HCT116 (cell line): ENCODE measurements at regions not wholly inside any gene's neighbourhood (a gene's known extent, or its start where the extent isn't known, plus 50 kb on each side); places are given as distances from the start of the nearest gene placed in this dataset.

ENCODE experiments used
- ATAC-seq: fragments of 200-7000 bp; cut with Tn5 transposase; 2 replicates; pipeline ENCODE4 v1.9.1; 2020; ENCODE audit warnings: mild to moderate bottlenecking, moderate library complexity
- BruUV-seq: library from RNA; stranded (reverse); fragments of 400-500 nt; replicated peaks from 2 replicates; lab custom pipeline; 2021; lab: Mats Ljungman, UMichigan
- CTCF ChIA-PET: fragments of 300-600 bp; sonication (Branson Sonifier 250); formaldehyde crosslinking; loops from one replicate; lab custom pipeline; 2021; ENCODE audit warnings: antibody characterized with exemption; lab: Charles Lee
- POLR2A ChIA-PET: fragments of 300-600, 350-600 bp; sonication (Branson Sonifier 250); formaldehyde crosslinking; loops from one replicate; lab custom pipeline; 2021; ENCODE audit warnings: antibody characterized with exemption; lab: Charles Lee
- RAD21 ChIA-PET, 2 experiments: fragments of 300-600 bp; sonication (Branson Sonifier 250); formaldehyde crosslinking; loops; one replicate each; lab custom pipeline; 2023; ENCODE audit warnings: low total read pairs in 2 of 2; ENCODE audit not compliant: uncharacterized antibody in 2 of 2, unreplicated experiment in 2 of 2, low non-redundant PET in 1 of 2; lab: Charles Lee
- DNase-seq: peaks from one replicate; pipeline ENCODE4 v3.0.0-alpha.2; 2010; ENCODE audit warnings: low read depth, low spot score
- H2AFZ ChIP-seq: fragments of 200-600 bp; shearing (Covaris generic), sonication (generic); 2 replicates; pipeline ENCODE4 v1.6.1; 2017; ENCODE audit warnings: low read depth, mixed run types, mixed read lengths, antibody characterized with exemption, low read length; ENCODE audit not compliant: poor library complexity, severe bottlenecking
- H3K27ac ChIP-seq: 2 replicates; pipeline ENCODE4 v1.5.1; 2012; ENCODE audit warnings: low read depth, low read length
- H3K27me3 ChIP-seq: fragments of 200-600 bp; sonication (generic); 2 replicates; pipeline ENCODE4 v1.6.1; 2016; ENCODE audit warnings: mixed run types, low read length, mixed read lengths; ENCODE audit not compliant: insufficient read depth
- H3K36me3 ChIP-seq, 2 experiments: fragments of 200-500 bp in 1 of 2; fragments of 200-600 bp in 1 of 2; sonication (Bioruptor generic) in 1 of 2; sonication (generic) in 1 of 2; 2 replicates each; pipeline versions ENCODE4 v1.5.1 to v1.6.1; 2014 to 2016; ENCODE audit warnings: low read length in 2 of 2, inconsistent platforms in 1 of 2, mixed read lengths in 1 of 2, mixed run types in 1 of 2; ENCODE audit not compliant: insufficient read depth in 2 of 2, control insufficient read depth in 1 of 2
- H3K4me1 ChIP-seq, 2 experiments: fragments of 200-600 bp in 1 of 2; sonication (generic) in 1 of 2; 2 replicates each; pipeline versions ENCODE4 v1.5.1 to v1.6.1; 2012 to 2017; ENCODE audit warnings: low read length in 2 of 2, inconsistent platforms in 1 of 2, mild to moderate bottlenecking in 1 of 2, mixed read lengths in 1 of 2, mixed run types in 1 of 2, moderate library complexity in 1 of 2; ENCODE audit not compliant: insufficient read depth in 2 of 2, control insufficient read depth in 1 of 2
- H3K4me2 ChIP-seq: fragments of 200-600 bp; sonication (generic); 2 replicates; pipeline ENCODE4 v1.6.1; 2017; ENCODE audit warnings: mixed run types, low read length, mixed read lengths
- H3K4me3 ChIP-seq, 2 experiments: fragments of 200-600 bp in 1 of 2; sonication (generic) in 1 of 2; replicated peaks in 1 of 2; 2 replicates each; pipeline ENCODE4 v1.5.1; 2011 to 2016; ENCODE audit warnings: low read length in 2 of 2, control low read depth in 1 of 2, low read depth in 1 of 2, mild to moderate bottlenecking in 1 of 2, mixed read lengths in 1 of 2, mixed run types in 1 of 2
- H3K79me2 ChIP-seq: fragments of 200-600 bp; sonication (generic); 2 replicates; pipeline ENCODE4 v1.6.1; 2017; ENCODE audit warnings: mild to moderate bottlenecking, mixed run types, low read length, moderate library complexity, mixed read lengths; ENCODE audit not compliant: insufficient read depth
- H3K9ac ChIP-seq: fragments of 200-600 bp; sonication (generic); 2 replicates; pipeline ENCODE4 v1.6.1; 2016; ENCODE audit warnings: low read length, mixed read lengths
- H3K9me2 ChIP-seq: fragments of 200-600 bp; sonication (generic), shearing (Covaris generic); 2 replicates; pipeline ENCODE4 v1.6.1; 2017; ENCODE audit warnings: mixed run types, mild to moderate bottlenecking, moderate library complexity; ENCODE audit not compliant: insufficient read depth
- H3K9me3 ChIP-seq, 2 experiments: fragments of 200-500 bp in 1 of 2; fragments of 200-600 bp in 1 of 2; sonication (Bioruptor generic) in 1 of 2; sonication (generic) in 1 of 2; 2 replicates each; pipeline ENCODE4 v1.6.1; 2014 to 2017; ENCODE audit warnings: low read length in 2 of 2, mixed read lengths in 2 of 2, inconsistent platforms in 1 of 2, low read depth in 1 of 2, mild to moderate bottlenecking in 1 of 2, mixed run types in 1 of 2, moderate library complexity in 1 of 2; ENCODE audit not compliant: control insufficient read depth in 1 of 2, insufficient read depth in 1 of 2
- H4K20me1 ChIP-seq: fragments of 200-600 bp; sonication (generic), shearing (Covaris generic); 2 replicates; pipeline ENCODE4 v1.6.1; 2017; ENCODE audit warnings: mixed run types, mild to moderate bottlenecking, moderate library complexity; ENCODE audit not compliant: insufficient read depth
- CBX3 ChIP-seq: IDR thresholded peaks from 2 replicates; pipeline ENCODE4 v1.6.1; 2012; ENCODE audit warnings: low read depth
- CEBPB ChIP-seq: IDR thresholded peaks from 2 replicates; pipeline ENCODE4 v1.6.1; 2012; ENCODE audit warnings: low read depth
- EGR1 ChIP-seq: IDR thresholded peaks from 2 replicates; pipeline ENCODE4 v1.6.1; 2012; ENCODE audit warnings: low read depth
- EZH2 ChIP-seq: fragments of 200-600 bp; sonication (generic); IDR thresholded peaks from 2 replicates; pipeline ENCODE4 v1.6.1; 2017; ENCODE audit warnings: antibody characterized with exemption, mixed run types
- FOSL1 ChIP-seq: IDR thresholded peaks from 2 replicates; pipeline ENCODE4 v1.6.1; 2012; ENCODE audit warnings: low read depth
- JUND ChIP-seq: IDR thresholded peaks from 2 replicates; pipeline ENCODE4 v1.6.1; 2012
- POLR2A ChIP-seq: IDR thresholded peaks from 2 replicates; pipeline ENCODE4 v1.7.0; 2011; ENCODE audit warnings: borderline replicate concordance; ENCODE audit not compliant: insufficient read depth, insufficient read length; ENCODE audit errors: extremely low read depth
- POLR2AphosphoS5 ChIP-seq: IDR thresholded peaks from 2 replicates; pipeline ENCODE4 v1.6.1; 2011; ENCODE audit warnings: mild to moderate bottlenecking, low read depth, low read length, moderate library complexity
- RAD21 ChIP-seq: IDR thresholded peaks from 2 replicates; pipeline ENCODE4 v1.6.1; 2012; ENCODE audit warnings: low read depth, mild to moderate bottlenecking
- SIN3A ChIP-seq: IDR thresholded peaks from 2 replicates; pipeline ENCODE4 v1.6.1; 2012; ENCODE audit warnings: low read depth
- SP1 ChIP-seq: IDR thresholded peaks from 2 replicates; pipeline ENCODE4 v1.6.1; 2012; ENCODE audit warnings: low read depth
- SRF ChIP-seq: IDR thresholded peaks from 2 replicates; pipeline ENCODE4 v1.6.1; 2012; ENCODE audit warnings: low read depth
- YY1 ChIP-seq: IDR thresholded peaks from 2 replicates; pipeline ENCODE4 v1.6.1; 2011; ENCODE audit warnings: low read length, low read depth, moderate library complexity, mild to moderate bottlenecking; ENCODE audit not compliant: insufficient replicate concordance; ENCODE audit errors: extremely low read depth
- ZFX ChIP-seq: fragments of 450-650 bp; IDR thresholded peaks from 2 replicates; pipeline ENCODE4 v1.6.1; 2017
- intact Hi-C: fragments of 100-400 bp; cut with micrococcal nuclease; formaldehyde crosslinking; loops from 2 replicates; pipeline ENCODE4 v1.10.0; 2022
- TF ChIP-seq, protein P1 (sequence below): IDR thresholded peaks from 2 replicates; pipeline ENCODE4 v1.6.1; 2012
- TF ChIP-seq, protein P2 (sequence below): IDR thresholded peaks from 2 replicates; pipeline ENCODE4 v1.6.1; 2011; ENCODE audit warnings: mild to moderate bottlenecking, low read length, moderate library complexity; ENCODE audit not compliant: insufficient replicate concordance; ENCODE audit errors: extremely low read depth

DNA sequence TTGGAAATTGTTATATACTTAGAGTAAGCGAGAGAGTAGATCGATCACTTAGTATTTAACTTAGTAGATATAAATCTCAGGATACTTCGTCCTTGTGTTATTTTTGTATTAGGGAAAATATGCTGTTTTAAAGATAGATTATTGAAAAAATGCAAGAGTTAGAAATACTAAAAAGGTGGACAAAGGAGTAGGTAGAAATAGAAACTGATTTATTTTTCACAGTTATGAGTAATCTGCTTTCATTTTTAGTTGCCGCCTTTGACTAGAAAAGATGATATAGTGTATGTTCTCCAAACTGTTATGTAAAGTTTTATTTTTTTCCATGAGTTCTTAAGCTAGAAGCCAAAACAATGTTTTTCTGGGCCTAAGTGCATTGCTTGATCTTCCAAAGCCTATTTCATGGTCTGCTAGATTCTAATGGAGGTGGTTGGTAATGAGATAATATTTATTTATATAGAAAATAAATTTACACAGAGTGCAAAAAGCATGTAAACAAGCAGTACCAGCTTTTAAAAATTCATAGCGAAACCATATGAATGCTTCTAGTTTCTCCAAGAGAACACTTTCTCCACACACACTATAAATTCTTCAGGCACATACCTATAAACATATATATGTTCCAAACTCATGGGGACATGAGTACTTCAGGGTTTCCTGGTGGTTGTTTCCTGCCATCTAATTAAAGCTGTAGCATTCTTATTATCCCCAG is 61.1 kb downstream of the DIPK2A start (continued):
- TF ChIP-seq RAD21, result no peak
- TF ChIP-seq CBX3, result no peak
- TF ChIP-seq POLR2AphosphoS5, result no peak
- no peak for TF ChIP-seq EZH2
- TF ChIP-seq FOSL1, result no peak
- TF ChIP-seq CEBPB, result no peak
- TF ChIP-seq, protein P1, sequence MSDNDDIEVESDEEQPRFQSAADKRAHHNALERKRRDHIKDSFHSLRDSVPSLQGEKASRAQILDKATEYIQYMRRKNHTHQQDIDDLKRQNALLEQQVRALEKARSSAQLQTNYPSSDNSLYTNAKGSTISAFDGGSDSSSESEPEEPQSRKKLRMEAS, result no peak
- TF ChIP-seq ZFX, result no peak
- TF ChIP-seq JUND, result no peak
- TF ChIP-seq YY1, result no peak

DNA sequence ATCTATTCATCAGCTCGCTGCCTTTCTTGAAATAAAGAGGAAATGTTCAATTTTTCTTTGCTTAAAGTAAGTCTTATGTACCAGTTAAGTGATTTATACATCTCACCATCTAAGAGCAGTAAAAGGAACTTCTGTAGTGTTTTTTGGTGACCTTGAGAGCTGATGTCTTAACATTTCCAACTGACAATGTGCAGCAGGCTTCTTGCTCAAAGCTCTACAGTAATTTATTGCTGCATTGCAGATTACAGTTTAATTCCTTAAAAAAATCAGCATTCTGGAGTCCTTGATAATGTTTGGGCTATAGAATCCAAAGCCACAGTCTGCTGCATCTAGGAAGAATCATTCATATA is 61.6 kb downstream of the DIPK2A start:
- no peak overlapping the region for H3K4me3 ChIP-seq
- no peak overlapping the region for H3K27ac ChIP-seq
- H2AFZ ChIP-seq, result no peak overlapping the region
- H3K27me3 ChIP-seq, result no peaks in the 10 kb centered on the region
- no peak overlapping the region for H3K4me2 ChIP-seq
- H3K4me1 ChIP-seq, result no peaks in the 10 kb centered on the region
- RAD21 ChIA-PET, result no interaction called here
- H3K36me3 ChIP-seq, result no peaks in the 10 kb centered on the region
- TF ChIP-seq SIN3A (no peak), POLR2A (no peak), JUND (no peak), CBX3 (no peak), SRF (no peak), EGR1 (no peak), FOSL1 (no peak), CEBPB (no peak), SP1 (no peak), RAD21 (no peak)
- TF ChIP-seq, protein P2, sequence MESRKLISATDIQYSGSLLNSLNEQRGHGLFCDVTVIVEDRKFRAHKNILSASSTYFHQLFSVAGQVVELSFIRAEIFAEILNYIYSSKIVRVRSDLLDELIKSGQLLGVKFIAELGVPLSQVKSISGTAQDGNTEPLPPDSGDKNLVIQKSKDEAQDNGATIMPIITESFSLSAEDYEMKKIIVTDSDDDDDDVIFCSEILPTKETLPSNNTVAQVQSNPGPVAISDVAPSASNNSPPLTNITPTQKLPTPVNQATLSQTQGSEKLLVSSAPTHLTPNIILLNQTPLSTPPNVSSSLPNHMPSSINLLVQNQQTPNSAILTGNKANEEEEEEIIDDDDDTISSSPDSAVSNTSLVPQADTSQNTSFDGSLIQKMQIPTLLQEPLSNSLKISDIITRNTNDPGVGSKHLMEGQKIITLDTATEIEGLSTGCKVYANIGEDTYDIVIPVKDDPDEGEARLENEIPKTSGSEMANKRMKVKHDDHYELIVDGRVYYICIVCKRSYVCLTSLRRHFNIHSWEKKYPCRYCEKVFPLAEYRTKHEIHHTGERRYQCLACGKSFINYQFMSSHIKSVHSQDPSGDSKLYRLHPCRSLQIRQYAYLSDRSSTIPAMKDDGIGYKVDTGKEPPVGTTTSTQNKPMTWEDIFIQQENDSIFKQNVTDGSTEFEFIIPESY, result no peak
- intact Hi-C loops, result no loop called here
- POLR2A ChIA-PET, result no interaction called here
- no peaks in the 10 kb centered on the region for H4K20me1 ChIP-seq
- H3K9ac ChIP-seq, result no peak overlapping the region
- H3K79me2 ChIP-seq, result no peaks in the 10 kb centered on the region
- H3K9me3 ChIP-seq, result no peaks in the 10 kb centered on the region
- CTCF ChIA-PET, result no interaction called here
- no peak for ATAC-seq
- H3K9me2 ChIP-seq, result no peaks in the 10 kb centered on the region
- DNase-seq, result no peak
- no TSS peak for BruUV-seq
